Bronchial epithelial cell (primary cell): ENCODE measurements at regions not wholly inside any gene's neighbourhood (a gene's known extent, or its start where the extent isn't known, plus 50 kb on each side); places are given as distances from the start of the nearest gene placed in this dataset.

Experiments
- DNase-seq: peaks from one replicate; pipeline ENCODE4 v3.0.0-alpha.2; 2010; ENCODE audit warnings: low read depth
- FAIRE-seq: peaks from 2 replicates; lab custom pipeline; 2011; peaks lifted over from hg19 to GRCh38; lab: Jason Lieb, UNC
- H3K27me3 ChIP-seq: 2 replicates; pipeline ENCODE4 v1.5.1; 2011; ENCODE audit warnings: low read length; ENCODE audit not compliant: control insufficient read depth, insufficient read depth
- H3K36me3 ChIP-seq: 2 replicates; pipeline ENCODE4 v1.5.1; 2011; ENCODE audit warnings: low read length; ENCODE audit not compliant: control insufficient read depth, insufficient read depth
- H3K4me3 ChIP-seq: 2 replicates; pipeline ENCODE4 v1.5.1; 2011; ENCODE audit warnings: mild to moderate bottlenecking, low read depth, low read length, control low read depth
- TF ChIP-seq, protein P1 (sequence below): IDR thresholded peaks from 2 replicates; pipeline ENCODE4 v1.5.1; 2011; ENCODE audit warnings: mild to moderate bottlenecking, moderate library complexity, low read length, control low read depth, inconsistent platforms; ENCODE audit not compliant: insufficient read depth, severe bottlenecking

- no peaks in the 10 kb centered on the region for H3K36me3 ChIP-seq
Measured at GRCh38 chr6:84979541-84979940, 215.1 kb upstream of the TBX18 start.

GRCh38 chr6:84977363-84977705, 212.9 kb upstream of the TBX18 start:
- TF ChIP-seq, protein P1, sequence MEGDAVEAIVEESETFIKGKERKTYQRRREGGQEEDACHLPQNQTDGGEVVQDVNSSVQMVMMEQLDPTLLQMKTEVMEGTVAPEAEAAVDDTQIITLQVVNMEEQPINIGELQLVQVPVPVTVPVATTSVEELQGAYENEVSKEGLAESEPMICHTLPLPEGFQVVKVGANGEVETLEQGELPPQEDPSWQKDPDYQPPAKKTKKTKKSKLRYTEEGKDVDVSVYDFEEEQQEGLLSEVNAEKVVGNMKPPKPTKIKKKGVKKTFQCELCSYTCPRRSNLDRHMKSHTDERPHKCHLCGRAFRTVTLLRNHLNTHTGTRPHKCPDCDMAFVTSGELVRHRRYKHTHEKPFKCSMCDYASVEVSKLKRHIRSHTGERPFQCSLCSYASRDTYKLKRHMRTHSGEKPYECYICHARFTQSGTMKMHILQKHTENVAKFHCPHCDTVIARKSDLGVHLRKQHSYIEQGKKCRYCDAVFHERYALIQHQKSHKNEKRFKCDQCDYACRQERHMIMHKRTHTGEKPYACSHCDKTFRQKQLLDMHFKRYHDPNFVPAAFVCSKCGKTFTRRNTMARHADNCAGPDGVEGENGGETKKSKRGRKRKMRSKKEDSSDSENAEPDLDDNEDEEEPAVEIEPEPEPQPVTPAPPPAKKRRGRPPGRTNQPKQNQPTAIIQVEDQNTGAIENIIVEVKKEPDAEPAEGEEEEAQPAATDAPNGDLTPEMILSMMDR, result no peak
- H3K4me3 ChIP-seq, result no peak overlapping the region
- no peak for FAIRE-seq
- DNase-seq, result no peak
- no peaks in the 10 kb centered on the region for H3K36me3 ChIP-seq
- H3K27me3 ChIP-seq, result no peaks in the 10 kb centered on the region

More at GRCh38 chr6:84979541-84979940, 215.1 kb upstream of the TBX18 start:
- DNase-seq (peak; percentile 7), FAIRE-seq (no peak)
- H3K27me3 ChIP-seq, result no peaks in the 10 kb centered on the region
- TF ChIP-seq, protein P1, result no peak
- H3K4me3 ChIP-seq, result no peak overlapping the region

DNA sequence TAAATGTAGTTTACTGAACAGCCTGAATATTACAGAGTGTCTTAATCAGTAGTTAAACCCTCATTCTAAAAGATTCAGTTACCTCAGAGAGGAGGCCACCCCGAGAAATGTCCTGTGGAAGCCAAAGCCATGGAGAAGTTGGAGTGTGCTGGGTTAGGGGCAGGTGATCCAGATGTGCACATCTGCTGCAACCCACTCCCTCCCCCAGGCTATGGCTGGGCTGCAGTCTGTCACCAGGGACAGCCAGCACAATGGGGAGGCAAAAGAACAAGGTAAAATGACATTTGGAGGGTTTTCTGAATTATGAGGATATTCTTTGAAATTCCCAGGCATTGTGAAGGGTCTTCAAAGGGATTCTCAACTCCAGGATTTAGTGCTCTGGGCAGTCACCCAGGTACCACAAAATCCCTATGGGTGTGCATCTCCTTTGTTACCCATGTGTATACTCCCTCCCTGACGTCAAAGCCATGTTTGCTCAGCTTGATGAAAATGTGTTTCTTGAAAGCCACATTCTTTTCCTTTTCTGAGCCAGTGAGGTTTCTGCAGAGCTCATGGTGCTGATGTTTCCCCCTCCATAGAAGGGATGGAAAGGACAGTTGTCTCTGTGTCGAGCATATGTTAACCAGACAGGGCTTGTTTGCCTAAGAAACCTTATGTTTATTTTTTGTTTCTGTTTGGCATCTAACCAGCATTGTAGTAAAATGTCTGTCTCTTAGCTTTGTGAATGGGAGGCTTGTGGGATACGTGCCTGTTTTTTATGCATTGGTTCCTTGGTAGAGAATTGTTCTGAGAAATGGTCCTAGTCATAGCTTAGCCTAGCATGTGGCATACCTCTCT, 212.3 kb upstream of the TBX18 start:
- FAIRE-seq, result no peak
- no peaks in the 10 kb centered on the region for H3K36me3 ChIP-seq
- no peak overlapping the region for H3K4me3 ChIP-seq
- H3K27me3 ChIP-seq, result no peaks in the 10 kb centered on the region
- DNase-seq, result no peak
- TF ChIP-seq, protein P1, result no peak

GRCh38 chr6:84975316-84975715, 210.9 kb upstream of the TBX18 start:
- Histone ChIP-seq H3K36me3 (no peaks in the 10 kb centered on the region), H3K27me3 (no peaks in the 10 kb centered on the region), H3K4me3 (no peak overlapping the region)
- DNase-seq (no peak), FAIRE-seq (no peak)
- TF ChIP-seq, protein P1, result no peak

GRCh38 chr6:84973606-84974005, 209.2 kb upstream of the TBX18 start:
- no peak for FAIRE-seq
- DNase-seq, result no peak
- no peak overlapping the region for H3K4me3 ChIP-seq
- H3K27me3 ChIP-seq, result no peaks in the 10 kb centered on the region
- no peaks in the 10 kb centered on the region for H3K36me3 ChIP-seq
- TF ChIP-seq, protein P1, result no peak
